CD4-positive, alpha-beta T cell treated with Interleukin-15 for 1 hour (primary cell): ENCODE measurements at regions not wholly inside any gene's neighbourhood (a gene's known extent, or its start where the extent isn't known, plus 50 kb on each side); places are given as distances from the start of the nearest gene placed in this dataset.

Source experiments
- DNase-seq: peaks from one replicate; pipeline ENCODE4 v3.0.0-alpha.2; 2020

DNA sequence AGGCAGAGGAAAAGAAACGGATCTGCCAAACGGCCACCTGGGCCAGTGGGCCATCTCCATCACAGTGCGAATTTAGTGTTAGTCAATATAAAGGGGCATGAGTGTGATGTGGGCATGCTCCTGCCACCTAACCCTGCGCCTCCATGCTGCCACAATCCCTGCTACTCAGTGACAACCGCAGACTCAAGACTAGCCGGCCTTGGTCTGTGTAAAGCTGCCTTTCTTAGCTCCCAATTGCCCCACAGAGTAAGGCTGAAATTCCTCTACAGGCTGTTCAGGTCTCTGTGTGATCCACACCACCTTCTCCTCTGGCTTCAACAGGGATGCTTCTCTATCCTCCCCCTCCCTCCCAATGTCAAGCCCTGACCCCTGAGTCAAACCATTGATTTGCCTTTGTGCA is 269.7 kb downstream of the XXYLT1 start:
- no peak for DNase-seq

DNA sequence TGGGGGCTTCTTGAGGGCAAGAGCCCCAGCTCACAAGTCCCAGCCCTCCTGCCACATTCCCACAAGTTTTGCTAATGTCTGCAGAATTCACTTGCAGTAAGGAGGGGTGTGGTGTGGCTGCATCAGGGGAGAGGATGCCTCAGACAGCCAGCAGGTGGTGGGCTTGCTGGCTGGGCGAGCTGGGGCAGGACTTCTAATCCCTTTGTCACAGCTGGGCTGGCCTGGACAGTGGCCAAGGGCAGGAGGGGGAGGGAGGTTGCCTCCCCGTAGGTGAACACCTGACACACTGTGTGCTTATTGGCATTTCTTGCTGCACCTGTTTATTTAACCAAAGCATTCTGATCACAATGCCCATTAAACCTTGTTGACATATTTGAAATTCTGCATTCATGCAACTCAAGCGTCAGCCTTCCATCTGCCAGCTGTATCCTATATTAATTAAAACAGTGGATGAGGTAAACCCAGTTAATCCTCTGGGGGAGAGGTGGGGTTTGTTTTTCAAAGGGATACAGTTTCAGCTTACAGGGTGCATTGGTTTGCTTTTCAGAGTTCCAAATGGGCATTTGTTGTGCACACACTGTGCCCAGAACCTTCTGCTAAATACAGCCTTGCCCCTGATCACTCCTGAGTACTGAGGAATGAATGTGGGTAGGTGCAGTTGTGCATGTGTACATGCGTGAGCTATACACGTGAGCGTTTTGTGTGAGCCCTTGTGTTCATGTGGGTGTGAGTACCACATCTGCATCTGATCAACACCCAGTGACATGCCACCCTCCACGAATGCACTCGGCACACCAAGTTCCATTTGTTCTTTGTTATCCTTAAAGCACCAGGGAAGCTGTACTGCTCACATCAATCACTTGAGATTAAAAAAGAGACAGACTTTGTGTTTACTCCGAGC is 268.7 kb downstream of the XXYLT1 start:
- peak; percentile 28 for DNase-seq

DNA sequence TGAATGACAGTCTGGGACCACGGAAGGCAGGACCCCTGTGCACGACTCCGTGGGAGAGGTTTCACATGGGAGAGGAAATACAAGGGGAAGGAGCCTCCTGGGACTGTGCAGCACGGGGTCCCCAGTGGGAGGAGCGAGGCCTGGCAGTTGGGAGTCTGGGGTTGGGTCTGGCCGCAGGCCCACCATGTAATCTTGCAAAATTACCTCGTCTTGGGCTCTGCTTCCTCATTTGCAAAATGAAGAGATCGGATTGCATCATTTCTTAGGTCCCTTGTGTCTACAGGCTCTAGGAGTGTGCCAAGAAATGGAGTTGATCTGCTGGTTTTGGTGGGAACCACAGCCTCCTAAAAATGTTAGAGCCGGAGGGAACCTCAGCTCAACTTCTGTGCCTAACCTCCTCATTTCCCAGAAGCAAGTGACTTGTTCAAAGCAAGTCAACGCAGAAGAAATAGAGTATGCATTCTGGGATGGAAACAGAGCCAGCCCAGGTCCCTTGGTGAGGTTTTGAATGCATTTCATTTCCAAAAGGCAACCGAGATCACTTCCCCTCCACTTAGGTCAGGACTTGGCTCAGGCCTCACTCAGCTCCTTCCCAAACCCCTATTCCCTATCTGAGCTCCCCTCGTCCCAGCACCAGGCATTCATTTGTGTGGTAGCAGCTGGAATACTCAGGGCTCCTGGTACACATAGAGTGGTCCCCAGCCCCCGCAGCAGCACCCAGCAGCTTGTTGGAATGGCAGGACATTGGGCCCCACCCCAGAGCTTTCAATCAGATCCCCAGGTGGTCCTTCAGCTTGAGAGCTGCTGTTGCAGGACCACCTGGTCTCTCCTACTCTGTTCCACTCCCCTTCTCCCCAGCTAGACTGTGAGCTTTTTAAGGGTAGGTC is 267.7 kb downstream of the XXYLT1 start:
- DNase-seq, result no peak

GRCh38 chr3:195003893-195004289 is 267.1 kb downstream of the XXYLT1 start:
- no peak for DNase-seq

- DNase-seq, result no peak
Observed at GRCh38 chr3:195004512-195005250, 266.3 kb downstream of the XXYLT1 start.

- no peak for DNase-seq
Observed at GRCh38 chr3:195005251-195005620, 265.7 kb downstream of the XXYLT1 start.

DNA sequence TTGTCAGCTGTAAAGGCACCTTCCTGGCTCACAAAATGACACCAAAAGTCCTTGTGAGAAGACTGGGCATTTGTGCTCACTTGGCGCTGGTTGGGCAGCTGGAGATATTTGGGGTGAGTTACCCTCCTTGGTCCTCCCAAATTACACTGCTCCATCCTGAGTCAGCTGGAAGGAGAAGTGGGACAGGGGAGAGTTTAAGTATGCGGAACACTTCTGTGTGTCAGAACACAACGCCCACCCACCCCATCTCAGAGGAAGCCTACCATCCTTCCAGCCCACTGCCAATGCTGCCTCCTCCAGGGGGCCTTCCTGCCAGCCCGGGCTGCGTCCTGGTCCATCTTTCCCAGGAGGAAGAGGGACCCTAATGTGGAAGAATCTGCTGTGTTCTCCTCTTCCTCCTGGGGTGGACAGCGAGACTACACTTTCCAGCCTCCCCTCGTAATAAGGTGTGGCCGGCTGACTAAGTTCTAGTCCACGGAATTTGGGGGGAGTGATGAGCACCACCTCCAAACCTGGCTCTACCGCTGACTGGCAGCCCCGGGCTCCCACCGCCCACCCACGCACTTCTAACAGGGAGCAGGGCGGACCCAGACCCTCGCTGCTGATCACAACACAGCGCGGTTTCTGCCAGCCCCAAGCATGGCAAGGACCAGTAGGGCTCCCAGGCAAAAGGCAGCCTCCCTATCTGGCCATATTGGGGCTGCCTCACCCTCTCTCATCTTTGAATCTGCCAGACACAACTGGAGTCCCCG is 265.0 kb downstream of the XXYLT1 start:
- no peak for DNase-seq

DNA sequence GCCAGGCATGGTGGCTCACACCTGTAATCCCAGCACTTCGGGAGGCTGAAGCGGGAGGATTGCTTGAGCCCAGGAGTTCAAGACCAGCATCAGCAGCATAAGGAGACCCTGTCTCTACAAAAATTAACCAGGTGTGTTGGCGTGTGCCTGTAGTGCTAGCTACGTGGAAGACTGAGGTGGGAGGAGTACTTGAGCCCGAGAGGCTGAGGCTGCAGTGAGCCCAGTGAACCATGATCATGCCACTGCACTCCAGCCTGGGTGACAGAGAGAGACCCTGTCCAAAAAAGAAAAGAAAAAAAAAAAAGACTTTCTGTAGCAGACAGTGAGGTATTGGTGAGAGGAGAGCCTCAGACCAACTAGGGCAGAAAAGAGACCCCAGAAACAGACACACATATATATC is 263.8 kb downstream of the XXYLT1 start:
- DNase-seq, result no peak

- DNase-seq, result no peak
Observed at GRCh38 chr3:195007766-195008165, 263.2 kb downstream of the XXYLT1 start.

DNA sequence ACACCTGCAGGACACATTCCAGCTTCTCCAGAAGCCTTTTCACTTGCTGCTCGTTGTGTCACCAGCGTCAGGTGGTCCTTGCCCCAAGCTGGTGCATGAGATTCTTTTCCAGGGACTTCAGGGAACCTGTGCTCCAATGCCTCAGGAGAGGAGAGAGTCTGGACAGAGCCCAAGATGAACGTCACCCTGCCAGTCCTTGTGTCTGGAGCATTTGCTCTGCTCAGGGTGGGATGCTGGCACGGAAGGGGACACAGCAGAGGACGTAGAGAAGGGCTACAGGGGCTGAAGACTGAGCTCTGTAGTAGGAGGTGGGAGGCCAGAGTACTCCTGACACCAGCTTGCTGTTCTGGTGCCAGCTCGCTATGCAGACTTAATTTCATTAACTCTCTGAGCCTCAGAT is 262.1 kb downstream of the XXYLT1 start:
- DNase-seq, result no peak

DNA sequence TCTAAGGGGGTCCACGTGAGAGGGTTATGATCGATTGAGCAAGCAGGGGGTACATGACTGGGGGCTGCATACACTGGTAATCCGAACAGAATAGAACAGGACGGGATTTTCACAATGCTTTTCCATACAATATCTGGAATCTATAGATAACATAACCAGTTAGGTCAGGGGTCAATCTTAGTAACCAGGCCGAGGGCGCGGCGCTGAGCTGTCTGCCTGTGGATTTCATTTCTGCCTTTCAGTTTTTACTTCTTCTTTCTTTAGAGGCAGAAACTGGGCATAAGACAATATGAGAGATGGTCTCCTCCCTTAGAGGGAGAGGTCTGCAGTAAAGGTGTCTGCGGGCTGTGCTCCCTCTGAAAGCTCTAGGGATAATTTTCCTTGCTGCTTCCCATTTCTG is 261.3 kb downstream of the XXYLT1 start:
- DNase-seq, result no peak

- DNase-seq, result no peak
Observed at GRCh38 chr3:195010551-195011100, 260.3 kb downstream of the XXYLT1 start.

DNA sequence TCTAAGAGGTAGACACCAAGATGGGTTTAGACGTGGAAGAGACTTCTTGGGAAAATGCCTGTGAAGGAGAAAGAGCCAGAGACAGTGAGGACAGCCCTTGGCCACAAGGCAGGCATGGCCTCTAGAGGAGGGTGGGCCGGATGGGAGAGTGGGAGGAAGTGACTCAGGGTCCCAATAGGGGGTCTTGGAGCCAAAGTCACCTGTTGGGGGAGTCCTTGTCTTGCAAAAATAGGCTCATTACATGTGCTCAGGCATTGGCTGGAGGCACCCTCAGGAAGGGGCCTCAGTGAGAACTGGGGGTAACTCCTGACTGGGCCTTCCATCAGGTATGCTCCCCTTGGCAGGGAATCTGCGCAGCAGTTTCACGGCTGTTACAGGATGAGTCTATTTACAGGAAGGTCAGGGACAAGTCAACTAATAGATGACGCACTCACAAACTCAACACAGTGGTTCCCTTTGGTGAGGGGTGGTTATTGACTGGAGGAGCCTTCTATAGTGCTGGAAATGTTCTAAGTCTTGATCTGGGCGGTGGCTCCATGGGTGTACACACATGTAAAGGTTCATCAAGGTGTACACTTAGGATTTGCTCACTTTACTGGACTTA is 259.6 kb downstream of the XXYLT1 start:
- DNase-seq, result no peak

- DNase-seq, result no peak
Observed at GRCh38 chr3:195012100-195012499, 258.9 kb downstream of the XXYLT1 start.

- no peak for DNase-seq
Observed at GRCh38 chr3:195012571-195012970, 258.4 kb downstream of the XXYLT1 start.

DNA sequence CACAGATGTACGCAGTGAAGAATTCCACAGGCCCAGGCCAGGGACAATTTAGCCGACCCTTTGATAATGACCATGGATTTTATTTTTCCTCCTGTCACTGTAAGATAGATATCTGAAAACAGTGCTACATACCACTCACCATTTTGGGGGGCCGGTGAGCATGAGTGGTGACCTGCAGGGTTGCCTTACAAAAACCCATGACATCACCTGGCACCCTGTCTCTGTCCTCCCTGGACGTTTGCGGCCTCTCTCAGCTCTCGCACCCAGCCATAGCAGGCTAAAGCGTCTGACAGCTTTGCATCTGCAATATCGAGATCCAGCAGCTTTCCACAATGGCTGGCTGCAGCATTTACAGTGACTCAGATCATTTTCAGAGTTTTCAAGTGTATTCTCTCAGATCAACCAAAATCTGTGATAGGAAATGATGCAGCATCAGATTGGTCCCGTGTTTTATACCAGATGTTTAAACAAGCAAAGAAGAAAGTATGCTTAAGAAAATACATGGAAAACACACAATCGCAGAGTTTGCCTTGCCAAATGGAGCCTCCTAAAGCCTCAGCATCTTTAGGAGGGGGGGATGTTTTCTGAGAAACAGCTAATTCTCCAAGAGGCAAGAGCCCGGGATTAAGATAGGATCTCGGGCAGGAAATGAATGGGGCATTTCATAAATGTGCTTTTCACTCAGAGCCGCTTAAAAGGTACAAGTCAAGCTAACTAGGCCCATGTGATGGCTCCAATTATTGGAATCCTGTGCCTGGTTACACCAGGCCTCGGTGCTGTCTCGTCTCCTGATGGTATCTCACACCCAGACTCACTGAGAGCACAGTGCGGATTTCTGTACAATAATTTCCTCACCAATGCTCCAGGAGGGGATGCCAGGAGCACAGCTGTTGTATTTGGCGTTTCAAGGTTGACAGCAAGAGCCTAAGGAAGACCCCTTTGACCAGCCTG is 257.3 kb downstream of the XXYLT1 start:
- DNase-seq, result no peak

GRCh38 chr3:195015021-195015420 is 255.9 kb downstream of the XXYLT1 start:
- no peak for DNase-seq

GRCh38 chr3:195017151-195017550 is 253.8 kb downstream of the XXYLT1 start:
- no peak for DNase-seq
